Karpas-422 (cell line): ENCODE measurements at regions not wholly inside any gene's neighbourhood (a gene's known extent, or its start where the extent isn't known, plus 50 kb on each side); places are given as distances from the start of the nearest gene placed in this dataset.

ENCODE experiments used
- DNase-seq: peaks from one replicate; pipeline ENCODE4 v3.0.0-alpha.2; 2015
- H2AFZ ChIP-seq: fragments of 200-600 bp; sonication (generic); 2 replicates; pipeline ENCODE4 v1.6.1; 2014; ENCODE audit warnings: antibody characterized with exemption, low read length, mixed read lengths
- H3K27ac ChIP-seq: fragments of 200-600 bp; sonication (generic); 2 replicates; pipeline ENCODE4 v1.5.1; 2014; ENCODE audit warnings: mild to moderate bottlenecking, low read length, moderate library complexity
- H3K27me3 ChIP-seq: fragments of 200-600 bp; sonication (generic); 2 replicates; pipeline ENCODE4 v1.6.1; 2014; ENCODE audit warnings: low read length, mixed read lengths
- H3K36me3 ChIP-seq: fragments of 200-600 bp; sonication (generic); 2 replicates; pipeline ENCODE4 v1.6.1; 2014; ENCODE audit warnings: low read length, mixed read lengths; ENCODE audit not compliant: insufficient read depth
- H3K4me1 ChIP-seq: fragments of 200-600 bp; sonication (generic); 2 replicates; pipeline ENCODE4 v1.6.1; 2014; ENCODE audit warnings: mild to moderate bottlenecking, low read length, mixed read lengths
- H3K4me2 ChIP-seq: fragments of 200-600 bp; sonication (generic); 2 replicates; pipeline ENCODE4 v1.6.1; 2014; ENCODE audit warnings: low read length, low read depth, mild to moderate bottlenecking; ENCODE audit not compliant: poor library complexity, severe bottlenecking
- H3K4me3 ChIP-seq: fragments of 200-600 bp; sonication (generic); 2 replicates; pipeline ENCODE4 v1.5.1; 2014; ENCODE audit warnings: mild to moderate bottlenecking, antibody characterized with exemption, low read length, mixed read lengths
- H3K79me2 ChIP-seq: fragments of 200-600 bp; sonication (generic); 2 replicates; pipeline ENCODE4 v1.6.1; 2014; ENCODE audit warnings: mild to moderate bottlenecking, low read length, mixed read lengths
- H3K9ac ChIP-seq: fragments of 200-600 bp; sonication (generic); 2 replicates; pipeline ENCODE4 v1.6.0; 2014; ENCODE audit warnings: low read length
- H3K9me2 ChIP-seq: fragments of 200-600 bp; sonication (generic), shearing (Covaris generic); replicated peaks from 2 replicates; pipeline ENCODE4 v1.6.0; 2014; ENCODE audit warnings: mild to moderate bottlenecking, low read length, moderate library complexity; ENCODE audit not compliant: insufficient read depth
- H3K9me3 ChIP-seq: fragments of 300-700, 200-600 bp; sonication (generic); 2 replicates; pipeline ENCODE4 v1.6.1; 2014; ENCODE audit warnings: low read length, mixed read lengths
- H4K20me1 ChIP-seq: fragments of 200-600 bp; sonication (generic); 2 replicates; pipeline ENCODE4 v1.6.1; 2014; ENCODE audit warnings: mild to moderate bottlenecking, antibody characterized with exemption, low read length, low read depth; ENCODE audit not compliant: insufficient read depth

DNA sequence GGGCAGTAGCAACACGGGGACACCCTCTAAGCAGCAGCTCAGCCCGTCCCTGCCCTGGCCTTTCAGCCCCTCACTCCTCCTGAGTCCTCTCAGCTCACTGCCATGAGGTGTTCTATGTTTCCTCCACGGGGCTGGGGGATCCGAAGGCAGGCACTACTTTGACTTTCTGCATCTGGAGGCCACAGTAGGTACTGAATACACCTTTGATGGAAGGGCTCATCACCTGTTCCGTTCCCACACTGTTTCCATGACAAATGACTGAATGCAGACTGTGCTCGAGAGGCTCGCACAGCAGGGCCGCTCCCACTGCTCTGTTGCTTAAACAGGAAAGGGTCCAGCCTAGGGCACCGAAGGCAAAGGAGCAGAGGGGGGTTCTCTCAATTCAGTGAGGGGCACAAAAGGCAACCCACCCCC lies 77.6 kb upstream of the DNAH14 start:
- no peaks in the 10 kb centered on the region for H3K79me2 ChIP-seq
- no peak overlapping the region for H3K9ac ChIP-seq
- no peak overlapping the region for H3K27ac ChIP-seq
- H3K27me3 ChIP-seq: no peaks in the 10 kb centered on the region
- H3K4me1 ChIP-seq: no peaks in the 10 kb centered on the region
- H3K4me2 ChIP-seq: no peak overlapping the region
- DNase-seq: no peak
- H3K9me2 ChIP-seq: no peaks in the 10 kb centered on the region
- H3K4me3 ChIP-seq: no peak overlapping the region
- H3K36me3 ChIP-seq: no peaks in the 10 kb centered on the region
- H4K20me1 ChIP-seq: no peaks in the 10 kb centered on the region
- no peaks in the 10 kb centered on the region for H3K9me3 ChIP-seq
- no peak overlapping the region for H2AFZ ChIP-seq

DNA sequence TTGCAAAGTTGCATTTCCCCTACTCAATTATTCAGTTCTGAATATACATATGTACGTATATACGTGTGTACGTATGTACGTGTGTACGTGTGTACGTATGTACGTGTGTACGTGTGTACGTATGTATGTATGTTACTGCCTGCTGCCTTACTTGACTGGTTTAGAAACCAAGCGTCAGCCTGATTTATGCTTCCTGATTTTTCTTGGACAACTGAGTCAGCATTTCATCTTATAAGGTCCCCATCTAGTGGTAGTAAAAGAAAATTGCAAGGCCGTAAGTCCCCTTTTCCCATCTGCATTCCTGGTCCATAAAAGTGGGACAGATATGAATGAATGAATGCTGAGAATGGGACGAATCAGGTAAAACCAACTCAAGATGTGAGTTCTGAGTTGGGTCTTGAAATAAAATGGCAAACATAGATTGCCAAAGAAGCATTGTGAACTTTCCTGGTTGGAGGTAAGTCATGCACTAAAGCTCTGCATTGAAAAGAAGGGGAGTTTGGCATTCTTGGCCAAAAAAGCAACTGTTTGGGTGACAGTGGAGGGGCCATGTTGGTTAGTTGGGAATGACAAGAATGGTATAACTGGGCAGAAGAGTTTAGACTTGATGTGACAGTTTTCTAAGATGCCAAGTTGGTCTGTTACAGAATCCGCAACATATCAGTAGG lies 76.4 kb upstream of the DNAH14 start:
- Histone ChIP-seq H3K9ac (no peak overlapping the region), H3K27ac (no peak overlapping the region), H3K9me2 (no peaks in the 10 kb centered on the region), H3K4me3 (no peak overlapping the region), H3K4me1 (no peaks in the 10 kb centered on the region), H3K9me3 (no peaks in the 10 kb centered on the region), H3K27me3 (no peaks in the 10 kb centered on the region), H3K4me2 (no peak overlapping the region), H2AFZ (no peak overlapping the region), H3K79me2 (no peaks in the 10 kb centered on the region), H3K36me3 (no peaks in the 10 kb centered on the region), H4K20me1 (no peaks in the 10 kb centered on the region)
- no peak for DNase-seq

DNA sequence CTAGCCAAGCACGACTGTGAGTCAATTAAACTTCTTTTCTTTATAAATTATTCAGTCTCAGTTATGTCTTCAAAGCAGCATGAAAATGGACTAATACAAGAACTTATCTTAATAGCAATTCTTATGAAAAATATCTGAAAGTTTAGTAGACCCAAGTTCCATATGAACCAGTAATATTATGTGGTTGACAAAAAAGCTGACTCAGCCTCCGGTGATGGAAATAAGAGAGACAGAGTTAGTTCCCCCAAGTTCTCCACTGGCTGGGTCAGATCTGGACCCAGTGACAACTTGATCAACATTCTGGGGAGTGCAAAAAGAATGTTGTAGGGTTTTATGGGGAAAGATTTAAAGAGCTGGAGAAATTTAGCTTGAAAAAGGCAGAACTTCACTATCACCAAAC lies 72.5 kb upstream of the DNAH14 start:
- Histone ChIP-seq H3K9ac (no peak overlapping the region), H3K27ac (no peak overlapping the region), H3K4me1 (no peaks in the 10 kb centered on the region), H4K20me1 (no peaks in the 10 kb centered on the region), H3K4me3 (no peak overlapping the region), H2AFZ (no peak overlapping the region), H3K9me3 (no peaks in the 10 kb centered on the region), H3K36me3 (no peaks in the 10 kb centered on the region), H3K79me2 (no peaks in the 10 kb centered on the region), H3K9me2 (no peaks in the 10 kb centered on the region), H3K27me3 (no peaks in the 10 kb centered on the region), H3K4me2 (no peak overlapping the region)
- DNase-seq: no peak

DNA sequence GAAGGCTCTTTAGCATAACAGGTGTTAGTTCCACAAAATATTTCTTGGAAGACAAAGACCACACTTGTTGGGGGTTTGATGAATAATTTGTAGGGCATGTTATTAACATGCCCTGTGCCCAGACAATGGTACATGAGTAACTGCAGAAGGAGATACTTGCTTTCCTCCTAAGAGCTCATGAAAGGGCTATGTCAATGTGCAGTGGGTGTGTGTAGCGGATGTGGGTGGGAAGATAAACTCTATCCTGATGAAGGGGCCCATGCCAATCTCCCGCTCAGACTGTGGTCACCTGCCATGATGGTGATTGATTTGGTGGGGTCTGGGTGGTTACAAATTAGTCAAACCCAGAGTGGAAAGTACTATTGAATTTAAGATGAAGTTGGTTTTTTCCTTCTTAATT lies 69.8 kb upstream of the DNAH14 start:
- Histone ChIP-seq H4K20me1 (no peaks in the 10 kb centered on the region), H3K4me3 (no peak overlapping the region), H3K9me2 (no peaks in the 10 kb centered on the region), H3K27me3 (no peaks in the 10 kb centered on the region), H3K9me3 (no peaks in the 10 kb centered on the region), H3K79me2 (no peaks in the 10 kb centered on the region), H3K9ac (no peak overlapping the region), H3K27ac (no peak overlapping the region), H3K4me2 (no peak overlapping the region), H3K36me3 (no peaks in the 10 kb centered on the region), H2AFZ (no peak overlapping the region), H3K4me1 (no peaks in the 10 kb centered on the region)
- DNase-seq: no peak

DNA sequence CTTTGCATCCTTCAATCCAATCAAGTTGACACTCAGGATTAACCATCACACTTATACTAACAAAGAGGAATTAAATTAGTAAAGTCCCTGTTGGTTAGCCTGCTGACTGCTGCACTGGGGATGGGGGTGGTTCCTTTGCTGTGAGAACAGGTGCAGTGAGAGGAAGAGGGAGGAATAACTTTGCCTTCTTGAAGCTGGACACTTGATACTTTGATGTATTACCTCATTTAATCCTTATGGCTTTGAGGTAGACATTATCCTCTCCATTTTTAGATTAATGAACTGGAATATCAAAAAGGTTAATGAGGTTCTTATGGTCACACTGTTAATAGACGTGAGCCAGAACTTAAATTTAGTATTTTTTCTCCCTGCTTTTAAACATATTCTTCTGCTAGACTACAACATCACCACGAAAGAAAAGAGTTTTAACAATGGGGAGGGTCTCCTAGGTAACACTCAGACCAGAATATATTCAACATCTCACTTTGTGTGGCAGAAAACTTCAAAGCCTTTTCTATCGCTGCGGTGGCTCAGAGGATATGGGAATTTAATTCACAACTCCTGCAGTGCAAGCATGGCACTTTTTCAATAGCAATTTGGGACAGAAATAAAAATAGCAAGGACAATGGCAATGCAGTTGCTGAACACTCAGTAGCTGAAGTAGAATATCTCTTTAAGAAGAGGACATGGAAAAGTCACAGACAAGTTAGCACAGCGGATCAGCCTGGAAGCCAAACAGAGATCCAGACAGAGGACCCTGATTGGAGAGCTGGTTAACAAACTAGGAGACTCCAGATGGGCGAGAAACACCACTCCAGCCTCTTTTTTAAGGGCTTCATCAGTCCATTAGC lies 68.8 kb upstream of the DNAH14 start:
- no peak for DNase-seq
- no peaks in the 10 kb centered on the region for H3K9me3 ChIP-seq
- no peaks in the 10 kb centered on the region for H3K36me3 ChIP-seq
- H3K9ac ChIP-seq: no peak overlapping the region
- no peak overlapping the region for H3K27ac ChIP-seq
- H4K20me1 ChIP-seq: no peaks in the 10 kb centered on the region
- no peaks in the 10 kb centered on the region for H3K4me1 ChIP-seq
- H3K27me3 ChIP-seq: no peaks in the 10 kb centered on the region
- H3K4me2 ChIP-seq: no peak overlapping the region
- H3K79me2 ChIP-seq: no peaks in the 10 kb centered on the region
- H3K9me2 ChIP-seq: no peaks in the 10 kb centered on the region
- H3K4me3 ChIP-seq: no peak overlapping the region
- H2AFZ ChIP-seq: no peak overlapping the region

DNA sequence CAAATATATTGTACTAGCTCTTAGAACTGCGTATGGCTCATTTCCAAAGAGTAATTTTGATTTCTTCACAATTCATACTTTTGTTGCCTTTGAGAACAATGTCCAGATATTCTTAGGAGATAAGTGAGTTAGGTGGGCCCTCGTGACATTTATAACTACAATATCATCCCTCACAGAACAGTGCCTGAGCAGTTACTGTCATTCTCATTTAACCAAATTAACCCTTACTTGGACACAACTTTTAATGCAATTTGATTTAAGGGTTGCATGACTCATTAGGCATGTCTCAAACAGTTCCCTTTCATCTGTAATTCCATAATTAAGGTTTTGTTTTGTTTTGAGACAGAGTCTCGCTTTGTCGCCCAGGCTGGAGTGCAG lies 68.1 kb upstream of the DNAH14 start:
- Histone ChIP-seq H3K4me2 (no peak overlapping the region), H3K9me2 (no peaks in the 10 kb centered on the region), H3K9ac (no peak overlapping the region), H3K4me3 (no peak overlapping the region), H2AFZ (no peak overlapping the region), H3K27me3 (no peaks in the 10 kb centered on the region), H4K20me1 (no peaks in the 10 kb centered on the region), H3K27ac (no peak overlapping the region), H3K4me1 (no peaks in the 10 kb centered on the region), H3K79me2 (no peaks in the 10 kb centered on the region), H3K9me3 (no peaks in the 10 kb centered on the region), H3K36me3 (no peaks in the 10 kb centered on the region)
- no peak for DNase-seq

DNA sequence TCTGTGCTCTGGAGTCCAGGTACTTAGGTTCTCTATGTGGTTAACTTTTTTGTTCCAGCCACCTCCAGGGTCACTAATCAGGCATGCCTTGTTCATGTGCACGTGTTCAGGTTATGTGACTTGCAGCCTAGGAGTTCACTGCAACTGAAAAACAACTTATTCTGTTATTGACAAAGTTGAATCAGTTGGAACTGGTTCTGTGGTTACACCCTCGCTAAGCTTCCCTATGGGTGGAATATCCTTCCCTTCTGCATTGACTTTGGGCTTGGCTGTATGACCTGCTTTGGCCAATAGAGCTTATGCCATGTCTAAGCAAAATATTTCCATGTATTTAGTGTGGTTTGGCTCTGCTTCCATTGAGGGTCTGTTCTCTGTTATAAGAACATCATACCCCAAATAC lies 66.0 kb upstream of the DNAH14 start:
- Histone ChIP-seq H3K9ac (no peak overlapping the region), H2AFZ (no peak overlapping the region), H3K27ac (no peak overlapping the region), H3K79me2 (no peaks in the 10 kb centered on the region), H3K4me3 (no peak overlapping the region), H3K27me3 (no peaks in the 10 kb centered on the region), H3K4me2 (no peak overlapping the region), H4K20me1 (no peaks in the 10 kb centered on the region), H3K36me3 (no peaks in the 10 kb centered on the region), H3K4me1 (no peaks in the 10 kb centered on the region), H3K9me2 (no peaks in the 10 kb centered on the region), H3K9me3 (no peaks in the 10 kb centered on the region)
- no peak for DNase-seq

DNA sequence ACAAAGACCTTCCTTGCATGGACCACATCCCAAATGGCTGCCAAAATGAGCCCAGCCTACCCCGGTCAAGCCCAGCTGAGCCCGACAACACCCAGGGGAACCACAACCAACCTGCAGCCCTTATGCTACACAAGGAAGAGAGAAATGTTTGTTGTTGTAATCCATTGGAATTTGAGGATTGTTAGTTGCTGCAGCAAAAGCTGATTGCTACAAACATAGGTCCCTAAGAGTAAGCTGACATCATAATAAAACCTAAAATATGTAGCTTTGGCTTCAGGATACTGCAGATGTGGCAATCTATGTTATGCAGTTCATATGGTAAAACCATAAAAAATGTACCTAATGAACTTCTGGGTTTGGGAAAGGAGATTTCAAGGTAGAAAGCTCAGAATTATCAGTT lies 65.5 kb upstream of the DNAH14 start:
- Histone ChIP-seq H3K9ac (no peak overlapping the region), H3K79me2 (no peaks in the 10 kb centered on the region), H4K20me1 (no peaks in the 10 kb centered on the region), H3K4me2 (no peak overlapping the region), H3K4me3 (no peak overlapping the region), H2AFZ (no peak overlapping the region), H3K36me3 (no peaks in the 10 kb centered on the region), H3K9me2 (no peaks in the 10 kb centered on the region), H3K27me3 (no peaks in the 10 kb centered on the region), H3K27ac (no peak overlapping the region), H3K4me1 (no peaks in the 10 kb centered on the region), H3K9me3 (no peaks in the 10 kb centered on the region)
- DNase-seq: no peak
